ENCODE measurements at regions not wholly inside any gene's neighbourhood (a gene's known extent, or its start where the extent isn't known, plus 50 kb on each side); places are given as distances from the start of the nearest gene placed in this dataset.

DNA sequence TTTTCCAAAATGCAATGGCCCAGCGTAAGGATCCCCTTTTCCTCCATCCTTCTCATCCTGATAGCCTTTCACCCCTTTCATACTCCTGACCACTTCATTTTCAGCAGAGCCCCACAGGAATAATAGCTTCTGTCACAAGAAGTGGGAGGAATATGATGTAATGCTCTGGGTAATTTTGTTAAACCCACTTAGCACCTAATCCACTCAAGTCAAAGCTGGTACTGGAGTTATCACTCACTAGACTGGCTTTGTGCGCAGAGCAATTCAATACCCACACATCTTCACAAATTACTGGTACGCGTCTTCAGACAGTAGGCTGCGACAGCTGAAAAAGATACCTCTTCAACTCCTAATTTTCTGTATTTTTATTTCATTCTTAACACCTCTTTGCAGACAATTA, 2232.8 kb upstream of the WWC1 start:
- no peak for TF ChIP-seq CTCF (IDR thresholded peaks at IDR 0.05)
- no peak for TF ChIP-seq EZH2 (IDR thresholded peaks at IDR 0.05; ENCODE audit: borderline replicate concordance, insufficient read depth, low read depth, low read length, poor library complexity, severe bottlenecking)
